GM06990 (cell line): ENCODE measurements at regions not wholly inside any gene's neighbourhood (a gene's known extent, or its start where the extent isn't known, plus 50 kb on each side); places are given as distances from the start of the nearest gene placed in this dataset.

Experiments used
- DNase-seq: peaks from one replicate; pipeline ENCODE4 v3.0.0-alpha.2; 2011; ENCODE audit not compliant: insufficient read length; ENCODE audit errors: extremely low read depth
- H3K27me3 ChIP-seq: replicated peaks from 2 replicates; pipeline ENCODE4 v1.6.0; 2011; ENCODE audit warnings: low read length; ENCODE audit not compliant: control insufficient read depth, insufficient read depth
- H3K36me3 ChIP-seq: 2 replicates; pipeline ENCODE4 v1.5.1; 2011; ENCODE audit warnings: low read length; ENCODE audit not compliant: control insufficient read depth, insufficient read depth
- H3K4me3 ChIP-seq: replicated peaks from 2 replicates; pipeline ENCODE4 v1.5.1; 2011; ENCODE audit warnings: low read depth, mild to moderate bottlenecking, control low read depth, low read length
- CTCF ChIP-seq: IDR thresholded peaks from 2 replicates; pipeline ENCODE4 v1.5.1; 2011; ENCODE audit warnings: low read length, control low read depth, mild to moderate bottlenecking, inconsistent platforms; ENCODE audit not compliant: insufficient read depth, poor library complexity, severe bottlenecking

- no peak for TF ChIP-seq CTCF
- Histone ChIP-seq H3K27me3 (no peaks in the 10 kb centered on the region; the same call in none of the 2 replicates), H3K4me3 (no peak overlapping the region), H3K36me3 (no peaks in the 10 kb centered on the region)
- no peak for DNase-seq
These were observed 84.4 kb upstream of the HSPA9 start for GRCh38 chr5:138659561-138659960.

- no peak for DNase-seq
- H3K4me3 ChIP-seq, result no peak overlapping the region
- no peaks in the 10 kb centered on the region for H3K36me3 ChIP-seq
- H3K27me3 ChIP-seq, result no peaks in the 10 kb centered on the region; the same call in none of the 2 replicates
- no peak for TF ChIP-seq CTCF
These were observed 83.9 kb upstream of the HSPA9 start for GRCh38 chr5:138659121-138659520.

- TF ChIP-seq CTCF, result no peak
- Histone ChIP-seq H3K4me3 (no peak overlapping the region), H3K36me3 (no peaks in the 10 kb centered on the region), H3K27me3 (no peaks in the 10 kb centered on the region; the same call in none of the 2 replicates)
- no peak for DNase-seq
These were observed 83.5 kb upstream of the HSPA9 start for GRCh38 chr5:138658676-138659075.

GRCh38 chr5:138657360-138657759 lies 82.2 kb upstream of the HSPA9 start:
- Histone ChIP-seq H3K36me3 (no peaks in the 10 kb centered on the region), H3K4me3 (no peak overlapping the region), H3K27me3 (no peaks in the 10 kb centered on the region; the same call in 1 of the 2 replicates)
- DNase-seq, result no peak
- TF ChIP-seq CTCF, result no peak

- no peak for TF ChIP-seq CTCF
- no peak overlapping the region for H3K4me3 ChIP-seq
- no peaks in the 10 kb centered on the region; the same call in 1 of the 2 replicates for H3K27me3 ChIP-seq
- no peaks in the 10 kb centered on the region for H3K36me3 ChIP-seq
- no peak for DNase-seq
These were observed 81.7 kb upstream of the HSPA9 start for GRCh38 chr5:138656916-138657315.
